A549 (cell line): ENCODE measurements at regions not wholly inside any gene's neighbourhood (a gene's known extent, or its start where the extent isn't known, plus 50 kb on each side); places are given as distances from the start of the nearest gene placed in this dataset.
"Not testable (repeated sequence)": the region's sequence is repeated elsewhere in the genome, so short reads cannot be mapped to it uniquely, and the experiment has no call there.

Source experiments
- ATAC-seq, 2 experiments: fragments of 200-7000 bp in 1 of 2; fragments of >200 bp in 1 of 2; cut with Nextera tagmentation in 1 of 2; cut with Tn5 transposase in 1 of 2; 3 replicates each; pipeline versions ENCODE4 v1.8.0 to v1.9.1; 2018 to 2020; ENCODE audit warnings: mild to moderate bottlenecking in 1 of 2, moderate library complexity in 1 of 2
- CTCF ChIA-PET: fragments of 300-600 bp; sonication (Branson Sonifier 250); formaldehyde crosslinking; extraction: SDS; loops from one replicate; lab custom pipeline; 2021; ENCODE audit warnings: antibody characterized with exemption, inconsistent platforms; lab: Yijun Ruan, JAX
- POLR2A ChIA-PET: fragments of 350-600 bp; formaldehyde crosslinking; extraction: SDS; loops from one replicate; lab custom pipeline; 2021; ENCODE audit warnings: antibody characterized with exemption, inconsistent platforms; lab: Yijun Ruan, JAX
- DNase-seq, 2 experiments: peaks; one replicate each; pipeline versions ENCODE4 v3.0.0 to v3.0.0-alpha.2; 2011 to 2016; ENCODE audit warnings: low read depth in 1 of 2, low spot score in 1 of 2
- FAIRE-seq: peaks from 2 replicates; lab custom pipeline; 2011; peaks lifted over from hg19 to GRCh38; lab: Jason Lieb, UNC
- H3K27ac ChIP-seq, 2 experiments: fragments of >200 bp; sonication (Bioruptor Twin); formaldehyde crosslinking; 3 replicates each; pipeline ENCODE4 v1.5.1; 2016 to 2017
- H3K4me1 ChIP-seq: fragments of >200 bp; sonication (Bioruptor Twin); formaldehyde crosslinking; 3 replicates; pipeline ENCODE4 v1.6.1; 2016
- H3K4me2 ChIP-seq: fragments of >200 bp; sonication (Bioruptor Twin); formaldehyde crosslinking; 3 replicates; pipeline ENCODE4 v1.6.1; 2016
- H3K4me3 ChIP-seq: fragments of >200 bp; sonication (Bioruptor Twin); formaldehyde crosslinking; 3 replicates; pipeline ENCODE4 v1.5.1; 2016
- H3K9me3 ChIP-seq: fragments of >200 bp; sonication (Bioruptor Twin); formaldehyde crosslinking; 3 replicates; pipeline ENCODE4 v1.6.1; 2016
- CHD4 ChIP-seq: fragments of 200-600 bp; sonication (generic); IDR thresholded peaks from 2 replicates; pipeline ENCODE4 v1.6.1; 2016; ENCODE audit warnings: antibody characterized with exemption, mild to moderate bottlenecking, borderline replicate concordance
- EHF ChIP-seq: fragments of 250-450 bp; sonication (Bioruptor Pico); IDR thresholded peaks from 2 replicates; pipeline ENCODE4 v1.5.0; 2020; ENCODE audit warnings: mild to moderate bottlenecking
- EHMT2 ChIP-seq: fragments of 200-600 bp; sonication (generic); IDR thresholded peaks from 2 replicates; pipeline ENCODE4 v1.6.1; 2016; ENCODE audit warnings: antibody characterized with exemption, low read depth, mild to moderate bottlenecking, moderate library complexity
- FOSB ChIP-seq: fragments of 250-450 bp; sonication (Bioruptor Pico); IDR thresholded peaks from 2 replicates; pipeline ENCODE4 v1.5.0; 2020; ENCODE audit warnings: mild to moderate bottlenecking, moderate library complexity
- HEYL ChIP-seq: fragments of 250-450 bp; sonication (Bioruptor Pico); IDR thresholded peaks from 2 replicates; pipeline ENCODE4 v1.8.0; 2021; ENCODE audit warnings: mild to moderate bottlenecking, moderate library complexity
- HOXA7 ChIP-seq: fragments of 250-450 bp; sonication (Bioruptor Pico); IDR thresholded peaks from 2 replicates; pipeline ENCODE4 v1.5.0; 2020; ENCODE audit warnings: mild to moderate bottlenecking, moderate library complexity
- HOXB13 ChIP-seq: fragments of 250-450 bp; sonication (Bioruptor Pico); IDR thresholded peaks from 2 replicates; pipeline ENCODE4 v1.5.0; 2020; ENCODE audit warnings: low read depth, mild to moderate bottlenecking, moderate library complexity
- JUN ChIP-seq, 2 experiments: fragments of >200 bp; sonication (Bioruptor Twin); formaldehyde crosslinking; IDR thresholded peaks; 2 replicates in 1 of 2; 3 replicates in 1 of 2; pipeline ENCODE4 v1.6.1; 2016 to 2017
- KDM5A ChIP-seq: fragments of 200-600 bp; sonication (generic); IDR thresholded peaks from 2 replicates; pipeline ENCODE4 v1.6.1; 2016; ENCODE audit warnings: antibody characterized with exemption, mild to moderate bottlenecking
- MAFK ChIP-seq: fragments of 450-650 bp; IDR thresholded peaks from 2 replicates; pipeline ENCODE4 v1.6.1; 2014; ENCODE audit not compliant: partially characterized antibody
- MAZ ChIP-seq: fragments of 150-350 bp; IDR thresholded peaks from 2 replicates; pipeline ENCODE4 v1.6.1; 2014; ENCODE audit warnings: antibody characterized with exemption, low read depth, low read length, borderline replicate concordance
- NR3C1 ChIP-seq: fragments of >200 bp; sonication (Bioruptor Twin); formaldehyde crosslinking; IDR thresholded peaks from 3 replicates; pipeline ENCODE4 v1.6.1; 2017
- RFX5 ChIP-seq: fragments of 450-650 bp; IDR thresholded peaks from 2 replicates; pipeline ENCODE4 v1.7.1; 2014; ENCODE audit warnings: antibody characterized with exemption, mild to moderate bottlenecking, moderate library complexity
- RNF2 ChIP-seq: fragments of 200-600 bp; sonication (generic); IDR thresholded peaks from 2 replicates; pipeline ENCODE4 v1.6.1; 2016; ENCODE audit warnings: low read depth, mild to moderate bottlenecking, antibody characterized with exemption, moderate library complexity, borderline replicate concordance
- TFCP2L1 ChIP-seq: fragments of 250-450 bp; sonication (Bioruptor Pico); IDR thresholded peaks from 2 replicates; pipeline ENCODE4 v1.5.0; 2021; ENCODE audit warnings: mild to moderate bottlenecking
- ZFP36 ChIP-seq: fragments of 450-650 bp; IDR thresholded peaks from 2 replicates; pipeline ENCODE4 v1.6.1; 2014; ENCODE audit warnings: borderline replicate concordance; ENCODE audit not compliant: partially characterized antibody
- ZSCAN20 ChIP-seq: fragments of 250-450 bp; sonication (Bioruptor Pico); IDR thresholded peaks from 2 replicates; pipeline ENCODE4 v1.8.0; 2022; ENCODE audit warnings: mild to moderate bottlenecking, moderate library complexity
- WGBS: methylation state at CpG from one replicate; pipeline ENCODE4 v1.1.6; 2017; ENCODE audit errors: missing lambda C conversion rate; 5-methylcytosine and 5-hydroxymethylcytosine counted together
- TF ChIP-seq, protein P1 (sequence below): fragments of 250-450 bp; sonication (Bioruptor Pico); IDR thresholded peaks from 2 replicates; pipeline ENCODE4 v1.5.0; 2020; ENCODE audit warnings: low read depth, mild to moderate bottlenecking, moderate library complexity
- TF ChIP-seq, protein P2 (sequence below): IDR thresholded peaks from 2 replicates; pipeline ENCODE4 v1.6.1; 2012; ENCODE audit warnings: low read depth, borderline replicate concordance
- TF ChIP-seq, protein P3 (sequence below): IDR thresholded peaks from 2 replicates; pipeline ENCODE4 v1.6.1; 2012
- TF ChIP-seq, protein P4 (sequence below): fragments of 250-450 bp; sonication (Bioruptor Pico); IDR thresholded peaks from 2 replicates; pipeline ENCODE4 v1.5.0; 2021; ENCODE audit warnings: mild to moderate bottlenecking, moderate library complexity, borderline replicate concordance
- TF ChIP-seq, protein P5 (sequence below): fragments of >200 bp; sonication (Bioruptor Twin); formaldehyde crosslinking; IDR thresholded peaks from 3 replicates; pipeline ENCODE4 v1.6.1; 2016

DNA sequence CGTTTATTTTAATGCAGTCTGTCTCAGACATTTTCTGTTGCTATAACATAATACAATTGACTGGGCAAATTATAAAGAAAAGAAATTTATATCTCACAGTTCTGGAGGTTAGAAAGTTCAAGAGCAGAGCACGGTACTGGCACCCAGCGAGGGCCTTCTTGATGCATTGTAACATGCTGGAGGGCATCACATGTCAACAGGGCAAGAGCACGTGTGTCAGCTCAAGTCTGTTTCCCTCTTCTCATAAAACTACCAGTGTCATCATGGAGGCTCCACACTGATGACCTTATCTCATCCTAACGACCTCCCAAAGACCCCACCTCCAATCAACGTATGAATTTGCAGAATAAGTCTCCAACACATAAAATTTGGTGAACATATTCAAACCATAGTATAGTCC, 90.6 kb upstream of the GRIK1 start:
- no peak overlapping the region for H3K4me3 ChIP-seq
- H3K9me3 ChIP-seq: no peaks in the 10 kb centered on the region
- no peak for FAIRE-seq
- 0% methylated on average over 6 of the region's 6 CpGs for WGBS
- no peaks in the 10 kb centered on the region for H3K4me1 ChIP-seq
- no peak overlapping the region for H3K4me2 ChIP-seq
- POLR2A ChIA-PET: no interaction called here
- no peak overlapping the region for H3K27ac ChIP-seq
- no peak for ATAC-seq
- TF ChIP-seq EHMT2 (no peak), HOXB13 (CRISPR knock-in tag) (no peak), FOSB (CRISPR knock-in tag) (no peak), KDM5A (no peak), MAZ (no peak), RNF2 (no peak), NR3C1 (no peak)
- TF ChIP-seq, protein P1, sequence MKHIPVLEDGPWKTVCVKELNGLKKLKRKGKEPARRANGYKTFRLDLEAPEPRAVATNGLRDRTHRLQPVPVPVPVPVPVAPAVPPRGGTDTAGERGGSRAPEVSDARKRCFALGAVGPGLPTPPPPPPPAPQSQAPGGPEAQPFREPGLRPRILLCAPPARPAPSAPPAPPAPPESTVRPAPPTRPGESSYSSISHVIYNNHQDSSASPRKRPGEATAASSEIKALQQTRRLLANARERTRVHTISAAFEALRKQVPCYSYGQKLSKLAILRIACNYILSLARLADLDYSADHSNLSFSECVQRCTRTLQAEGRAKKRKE: no peak
- TF ChIP-seq, protein P2, sequence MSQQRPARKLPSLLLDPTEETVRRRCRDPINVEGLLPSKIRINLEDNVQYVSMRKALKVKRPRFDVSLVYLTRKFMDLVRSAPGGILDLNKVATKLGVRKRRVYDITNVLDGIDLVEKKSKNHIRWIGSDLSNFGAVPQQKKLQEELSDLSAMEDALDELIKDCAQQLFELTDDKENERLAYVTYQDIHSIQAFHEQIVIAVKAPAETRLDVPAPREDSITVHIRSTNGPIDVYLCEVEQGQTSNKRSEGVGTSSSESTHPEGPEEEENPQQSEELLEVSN: no peak
- TF ChIP-seq, protein P3, sequence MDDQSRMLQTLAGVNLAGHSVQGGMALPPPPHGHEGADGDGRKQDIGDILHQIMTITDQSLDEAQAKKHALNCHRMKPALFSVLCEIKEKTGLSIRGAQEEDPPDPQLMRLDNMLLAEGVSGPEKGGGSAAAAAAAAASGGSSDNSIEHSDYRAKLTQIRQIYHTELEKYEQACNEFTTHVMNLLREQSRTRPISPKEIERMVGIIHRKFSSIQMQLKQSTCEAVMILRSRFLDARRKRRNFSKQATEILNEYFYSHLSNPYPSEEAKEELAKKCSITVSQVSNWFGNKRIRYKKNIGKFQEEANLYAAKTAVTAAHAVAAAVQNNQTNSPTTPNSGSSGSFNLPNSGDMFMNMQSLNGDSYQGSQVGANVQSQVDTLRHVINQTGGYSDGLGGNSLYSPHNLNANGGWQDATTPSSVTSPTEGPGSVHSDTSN: no peak
- TF ChIP-seq, all 56 proteins: peak for 0
- no peak for DNase-seq
- CTCF ChIA-PET: no interaction called here

DNA sequence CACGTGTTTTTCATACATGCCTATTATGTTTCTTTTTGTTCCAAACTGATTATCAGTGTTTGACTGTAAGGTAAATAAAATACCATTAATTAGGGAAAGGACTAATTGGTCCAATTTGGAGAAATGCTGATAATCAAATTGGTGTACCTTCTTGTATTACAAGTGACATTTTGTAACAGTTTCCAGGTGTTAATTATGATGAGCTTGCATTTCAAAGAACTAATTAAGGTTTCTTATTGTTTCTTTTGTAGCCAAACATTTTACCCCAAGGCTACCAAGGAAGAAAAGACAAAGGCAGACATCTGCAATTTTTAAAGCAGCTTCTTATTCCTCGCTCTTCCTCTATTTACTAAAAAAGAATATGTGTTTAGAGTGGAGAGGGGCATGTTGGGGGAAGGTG, 88.7 kb upstream of the GRIK1 start:
- Histone ChIP-seq H3K4me2 (no peak overlapping the region), H3K9me3 (no peaks in the 10 kb centered on the region), H3K27ac (no peak overlapping the region), H3K4me3 (no peak overlapping the region), H3K4me1 (no peaks in the 10 kb centered on the region)
- TF ChIP-seq MAFK (peak; percentile 43), EHF (CRISPR knock-in tag) (no peak), TFCP2L1 (no peak)
- no peak for DNase-seq
- CTCF ChIA-PET: no interaction called here
- POLR2A ChIA-PET: no interaction called here
- no peak for ATAC-seq
- FAIRE-seq: no peak
- WGBS: 0% methylated on average over 2 of the region's 2 CpGs

DNA sequence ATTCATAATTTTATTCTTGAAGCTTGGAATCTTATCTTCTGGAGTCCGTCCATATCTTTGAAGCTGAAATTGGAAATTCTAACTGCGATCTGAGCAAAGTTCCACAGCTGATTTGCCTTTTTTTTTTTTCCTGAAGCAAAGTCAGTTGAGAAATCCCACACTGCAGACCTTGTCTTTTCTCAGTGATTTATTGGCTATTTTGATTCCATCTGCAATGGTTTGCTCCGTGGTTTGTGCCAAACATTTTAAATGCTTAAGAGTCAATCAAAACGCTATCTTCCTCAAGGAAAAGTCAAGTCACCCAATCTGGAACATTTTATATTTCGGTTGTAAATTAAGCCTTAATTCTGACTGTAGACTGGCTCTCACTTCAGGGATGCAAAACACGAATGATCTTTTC, 88.2 kb upstream of the GRIK1 start:
- Histone ChIP-seq H3K27ac (no peak overlapping the region), H3K4me2 (no peak overlapping the region), H3K4me3 (no peak overlapping the region), H3K4me1 (no peaks in the 10 kb centered on the region), H3K9me3 (no peaks in the 10 kb centered on the region)
- WGBS: 1% methylated on average over 6 of the region's 6 CpGs
- no peak for TF ChIP-seq ZFP36
- TF ChIP-seq, protein P4, sequence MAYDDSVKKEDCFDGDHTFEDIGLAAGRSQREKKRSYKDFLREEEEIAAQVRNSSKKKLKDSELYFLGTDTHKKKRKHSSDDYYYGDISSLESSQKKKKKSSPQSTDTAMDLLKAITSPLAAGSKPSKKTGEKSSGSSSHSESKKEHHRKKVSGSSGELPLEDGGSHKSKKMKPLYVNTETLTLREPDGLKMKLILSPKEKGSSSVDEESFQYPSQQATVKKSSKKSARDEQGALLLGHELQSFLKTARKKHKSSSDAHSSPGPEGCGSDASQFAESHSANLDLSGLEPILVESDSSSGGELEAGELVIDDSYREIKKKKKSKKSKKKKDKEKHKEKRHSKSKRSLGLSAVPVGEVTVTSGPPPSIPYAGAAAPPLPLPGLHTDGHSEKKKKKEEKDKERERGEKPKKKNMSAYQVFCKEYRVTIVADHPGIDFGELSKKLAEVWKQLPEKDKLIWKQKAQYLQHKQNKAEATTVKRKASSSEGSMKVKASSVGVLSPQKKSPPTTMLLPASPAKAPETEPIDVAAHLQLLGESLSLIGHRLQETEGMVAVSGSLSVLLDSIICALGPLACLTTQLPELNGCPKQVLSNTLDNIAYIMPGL (CRISPR knock-in tag): no peak
- TF ChIP-seq, protein P3: no peak
- TF ChIP-seq HEYL (CRISPR knock-in tag): no peak
- TF ChIP-seq JUN (IDR thresholded peaks at IDR 0.05): no peak
- TF ChIP-seq RFX5: no peak
- TF ChIP-seq EHMT2: no peak
- TF ChIP-seq, protein P5, sequence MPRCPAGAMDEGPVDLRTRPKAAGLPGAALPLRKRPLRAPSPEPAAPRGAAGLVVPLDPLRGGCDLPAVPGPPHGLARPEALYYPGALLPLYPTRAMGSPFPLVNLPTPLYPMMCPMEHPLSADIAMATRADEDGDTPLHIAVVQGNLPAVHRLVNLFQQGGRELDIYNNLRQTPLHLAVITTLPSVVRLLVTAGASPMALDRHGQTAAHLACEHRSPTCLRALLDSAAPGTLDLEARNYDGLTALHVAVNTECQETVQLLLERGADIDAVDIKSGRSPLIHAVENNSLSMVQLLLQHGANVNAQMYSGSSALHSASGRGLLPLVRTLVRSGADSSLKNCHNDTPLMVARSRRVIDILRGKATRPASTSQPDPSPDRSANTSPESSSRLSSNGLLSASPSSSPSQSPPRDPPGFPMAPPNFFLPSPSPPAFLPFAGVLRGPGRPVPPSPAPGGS: no peak
- TF ChIP-seq, protein P2: no peak
- TF ChIP-seq HOXA7: no peak
- TF ChIP-seq ZSCAN20 (CRISPR knock-in tag): no peak
- no peak for TF ChIP-seq CHD4
- CTCF ChIA-PET: no interaction called here
- POLR2A ChIA-PET: no interaction called here
- no peak for FAIRE-seq
- no peak for DNase-seq
- no peak for ATAC-seq

DNA sequence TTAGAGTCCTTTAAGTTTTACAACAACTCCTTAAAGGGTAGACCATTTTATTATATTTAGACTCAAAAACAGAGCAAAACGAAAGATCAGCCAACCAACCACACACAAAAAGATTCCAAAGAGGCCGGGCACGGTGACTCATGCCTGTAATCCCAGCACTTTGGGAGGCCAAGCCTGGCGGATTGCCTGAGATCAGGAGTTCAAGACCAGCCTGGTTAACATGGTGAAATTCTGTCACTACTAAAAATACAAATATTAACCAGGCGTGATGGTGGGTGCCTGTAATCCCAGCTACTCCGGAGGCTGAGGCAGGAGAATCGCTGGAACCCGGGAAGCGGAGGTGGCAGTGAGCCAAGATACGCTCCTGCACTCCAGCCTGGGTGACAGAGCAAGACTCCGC, 83.3 kb upstream of the GRIK1 start:
- WGBS: 0% methylated on average over 6 of the region's 11 CpGs
- not testable (repeated sequence) for ATAC-seq, H3K4me3 ChIP-seq

More for the DNA sequence above, 83.3 kb upstream of the GRIK1 start:
- H3K4me1 ChIP-seq, DNase-seq, H3K9me3 ChIP-seq, POLR2A ChIA-PET, FAIRE-seq, H3K27ac ChIP-seq, H3K4me2 ChIP-seq, CTCF ChIA-PET: not testable (repeated sequence)
